ENCODE measurements at regions not wholly inside any gene's neighbourhood (a gene's known extent, or its start where the extent isn't known, plus 50 kb on each side); places are given as distances from the start of the nearest gene placed in this dataset.

GRCh38 chr4:63049726-63050125 is 1359.5 kb downstream of the TECRL start:
- Histone ChIP-seq H3K4me3 (no peak overlapping the region), H3K27ac (no peak overlapping the region), H3K27me3 (ENCODE audit: low read depth) (no peaks in the 10 kb centered on the region), H3K36me3 (no peaks in the 10 kb centered on the region), H3K4me1 (no peaks in the 10 kb centered on the region), H3K9me3 (no peaks in the 10 kb centered on the region)
- DNase-seq (no peak), ATAC-seq (no peak)
- intact Hi-C loops (cut with DNase I), result no loop called here
- TF ChIP-seq, protein P1, sequence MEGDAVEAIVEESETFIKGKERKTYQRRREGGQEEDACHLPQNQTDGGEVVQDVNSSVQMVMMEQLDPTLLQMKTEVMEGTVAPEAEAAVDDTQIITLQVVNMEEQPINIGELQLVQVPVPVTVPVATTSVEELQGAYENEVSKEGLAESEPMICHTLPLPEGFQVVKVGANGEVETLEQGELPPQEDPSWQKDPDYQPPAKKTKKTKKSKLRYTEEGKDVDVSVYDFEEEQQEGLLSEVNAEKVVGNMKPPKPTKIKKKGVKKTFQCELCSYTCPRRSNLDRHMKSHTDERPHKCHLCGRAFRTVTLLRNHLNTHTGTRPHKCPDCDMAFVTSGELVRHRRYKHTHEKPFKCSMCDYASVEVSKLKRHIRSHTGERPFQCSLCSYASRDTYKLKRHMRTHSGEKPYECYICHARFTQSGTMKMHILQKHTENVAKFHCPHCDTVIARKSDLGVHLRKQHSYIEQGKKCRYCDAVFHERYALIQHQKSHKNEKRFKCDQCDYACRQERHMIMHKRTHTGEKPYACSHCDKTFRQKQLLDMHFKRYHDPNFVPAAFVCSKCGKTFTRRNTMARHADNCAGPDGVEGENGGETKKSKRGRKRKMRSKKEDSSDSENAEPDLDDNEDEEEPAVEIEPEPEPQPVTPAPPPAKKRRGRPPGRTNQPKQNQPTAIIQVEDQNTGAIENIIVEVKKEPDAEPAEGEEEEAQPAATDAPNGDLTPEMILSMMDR (IDR thresholded peaks at IDR 0.05), result no peak

DNA sequence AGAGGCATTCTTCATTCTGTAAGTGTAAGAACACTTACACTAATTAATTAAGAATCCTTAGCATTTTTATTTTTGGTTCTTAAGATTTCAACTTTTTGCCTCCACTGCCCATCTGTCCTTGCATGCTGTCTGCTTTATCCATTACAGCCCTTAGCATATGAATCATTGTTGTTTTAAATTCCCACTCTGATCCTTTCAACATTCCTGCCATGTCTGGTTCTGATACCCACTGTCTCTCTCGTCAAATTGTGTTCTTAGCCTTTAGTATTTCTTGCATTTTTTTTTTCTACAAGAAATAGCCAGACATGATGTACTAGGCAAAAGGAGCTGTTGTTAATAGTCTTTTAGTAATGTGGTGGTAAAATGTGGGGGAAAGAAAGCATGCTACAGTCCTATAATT is 1360.0 kb downstream of the TECRL start:
- intact Hi-C loops (cut with DNase I), result no loop called here
- Histone ChIP-seq H3K9me3 (no peaks in the 10 kb centered on the region), H3K36me3 (no peaks in the 10 kb centered on the region), H3K4me1 (no peaks in the 10 kb centered on the region), H3K27ac (no peak overlapping the region), H3K4me3 (no peak overlapping the region), H3K27me3 (ENCODE audit: low read depth) (no peaks in the 10 kb centered on the region)
- DNase-seq (no peak), ATAC-seq (no peak)
- TF ChIP-seq, protein P1 (IDR thresholded peaks at IDR 0.05), result no peak

DNA sequence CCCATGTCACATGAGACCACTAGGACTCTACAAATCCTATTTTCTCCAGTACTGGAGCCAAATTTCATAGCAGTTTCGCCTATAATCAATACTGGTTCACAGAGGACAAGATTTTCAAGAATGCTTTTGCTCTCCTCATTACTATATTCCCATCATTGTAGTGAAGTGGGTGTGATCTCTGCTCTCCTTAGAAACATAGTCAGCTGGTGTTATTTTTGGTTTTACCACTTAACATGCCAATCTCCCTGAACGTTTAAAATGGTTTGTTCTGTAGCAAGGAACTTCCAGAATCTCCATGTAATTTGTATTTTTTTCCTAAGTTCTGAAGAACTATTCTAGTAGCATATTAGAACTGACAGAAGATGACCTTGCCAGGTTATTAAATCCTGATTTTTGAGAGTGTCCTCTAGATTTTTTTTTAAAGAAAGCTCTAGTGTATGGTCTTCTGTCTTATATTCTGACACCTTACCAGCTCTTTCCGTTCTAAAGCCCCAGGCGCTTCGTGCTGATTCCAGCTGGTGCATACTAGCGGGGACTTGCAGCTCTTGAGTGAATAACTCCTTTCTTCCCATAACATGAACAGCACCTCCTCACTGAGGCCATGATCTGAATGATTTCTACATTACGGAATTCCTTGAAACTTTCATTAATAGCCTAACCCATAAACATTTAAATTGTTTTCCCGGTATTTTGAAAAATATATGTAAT is 1372.9 kb downstream of the TECRL start:
- ATAC-seq, result no peak
- no peaks in the 10 kb centered on the region for H3K36me3 ChIP-seq

GRCh38 chr4:63029380-63029779 is 1379.9 kb downstream of the TECRL start:
- Histone ChIP-seq H3K27me3 (ENCODE audit: low read depth) (no peaks in the 10 kb centered on the region), H3K4me1 (no peaks in the 10 kb centered on the region), H3K4me3 (no peak overlapping the region), H3K27ac (no peak overlapping the region), H3K36me3 (no peaks in the 10 kb centered on the region), H3K9me3 (no peaks in the 10 kb centered on the region)
- ATAC-seq, result no peak
- TF ChIP-seq, protein P1 (IDR thresholded peaks at IDR 0.05), result no peak
- no peak for DNase-seq
- intact Hi-C loops (cut with DNase I), result no loop called here

More for the DNA sequence above, 1372.9 kb downstream of the TECRL start:
- Histone ChIP-seq H3K27me3 (ENCODE audit: low read depth) (no peaks in the 10 kb centered on the region), H3K9me3 (no peaks in the 10 kb centered on the region), H3K27ac (no peak overlapping the region), H3K4me1 (no peaks in the 10 kb centered on the region), H3K4me3 (no peak overlapping the region)
- TF ChIP-seq, protein P1 (IDR thresholded peaks at IDR 0.05), result no peak
- DNase-seq, result no peak
- intact Hi-C loops (cut with DNase I), result no loop called here

DNA sequence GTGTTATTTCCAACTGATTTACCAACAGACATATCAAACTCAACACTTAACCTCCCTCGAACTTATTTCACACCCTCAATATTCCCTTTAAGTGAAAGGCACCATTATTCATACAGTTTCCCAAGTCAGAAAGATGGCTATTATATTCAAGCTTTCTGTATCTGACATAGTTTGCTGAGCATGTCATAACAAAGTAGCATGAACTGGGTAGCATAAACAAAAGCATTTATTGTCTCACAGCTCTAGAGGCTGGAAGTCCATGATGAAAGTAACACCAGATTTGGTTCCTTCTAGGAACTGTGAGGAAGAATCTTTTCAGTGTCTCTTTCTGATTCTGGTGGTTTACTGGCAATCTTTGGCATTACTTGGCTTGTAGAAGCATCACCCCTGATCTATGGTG is 1388.6 kb downstream of the TECRL start:
- intact Hi-C loops (cut with DNase I), result no loop called here
- no peaks in the 10 kb centered on the region for H3K9me3 ChIP-seq
- no peak for ATAC-seq
- H3K36me3 ChIP-seq, result no peaks in the 10 kb centered on the region
- H3K27me3 ChIP-seq (ENCODE audit: low read depth), result no peaks in the 10 kb centered on the region
- TF ChIP-seq, protein P1 (IDR thresholded peaks at IDR 0.05), result no peak
- H3K4me3 ChIP-seq, result no peak overlapping the region
- H3K4me1 ChIP-seq, result no peaks in the 10 kb centered on the region
- H3K27ac ChIP-seq, result no peak overlapping the region
- no peak for DNase-seq

All from lower lobe of right lung (tissue), 2 donors.